ENCODE measurements at regions not wholly inside any gene's neighbourhood (a gene's known extent, or its start where the extent isn't known, plus 50 kb on each side); places are given as distances from the start of the nearest gene placed in this dataset.

DNA sequence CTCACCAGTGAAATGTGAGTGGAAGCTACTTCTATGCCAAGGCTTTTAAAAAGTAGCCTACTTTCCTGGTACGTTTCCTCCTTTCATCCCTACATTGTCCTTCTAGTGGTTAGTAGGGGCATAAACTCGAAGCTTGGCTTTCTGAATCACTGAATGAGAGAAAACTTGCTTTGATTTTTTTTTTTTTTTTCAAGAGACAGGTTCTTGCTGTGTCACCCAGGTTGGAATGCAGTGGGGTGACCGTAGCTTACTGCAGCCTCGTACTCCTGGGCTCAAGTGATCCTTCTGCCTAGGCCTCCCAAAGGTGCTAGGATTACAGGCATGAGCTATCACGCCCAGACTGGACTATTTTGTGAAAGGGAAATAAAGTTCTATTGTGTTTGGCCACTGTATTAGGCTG, 89.1 kb upstream of the IGFBP7 start:
- no peak for DNase-seq
- 82 to 92% (median 87%) methylated on average over 5 of the region's 5 CpGs for WGBS, 3 donors
- Histone ChIP-seq H3K4me1 (ENCODE audit: insufficient read depth) (no peaks in the 10 kb centered on the region), H3K36me3 (no peaks in the 10 kb centered on the region), H3K9me3 (no peaks in the 10 kb centered on the region), H3K27me3 (no peaks in the 10 kb centered on the region), H3K27ac (no peak overlapping the region), H3K4me3 (no peak overlapping the region)
- intact Hi-C loops (cut with DNase I): no loop called here
- no peak for TF ChIP-seq EP300 (IDR thresholded peaks at IDR 0.05)
- no peak for TF ChIP-seq POLR2A (IDR thresholded peaks at IDR 0.05)
- TF ChIP-seq, protein P1, sequence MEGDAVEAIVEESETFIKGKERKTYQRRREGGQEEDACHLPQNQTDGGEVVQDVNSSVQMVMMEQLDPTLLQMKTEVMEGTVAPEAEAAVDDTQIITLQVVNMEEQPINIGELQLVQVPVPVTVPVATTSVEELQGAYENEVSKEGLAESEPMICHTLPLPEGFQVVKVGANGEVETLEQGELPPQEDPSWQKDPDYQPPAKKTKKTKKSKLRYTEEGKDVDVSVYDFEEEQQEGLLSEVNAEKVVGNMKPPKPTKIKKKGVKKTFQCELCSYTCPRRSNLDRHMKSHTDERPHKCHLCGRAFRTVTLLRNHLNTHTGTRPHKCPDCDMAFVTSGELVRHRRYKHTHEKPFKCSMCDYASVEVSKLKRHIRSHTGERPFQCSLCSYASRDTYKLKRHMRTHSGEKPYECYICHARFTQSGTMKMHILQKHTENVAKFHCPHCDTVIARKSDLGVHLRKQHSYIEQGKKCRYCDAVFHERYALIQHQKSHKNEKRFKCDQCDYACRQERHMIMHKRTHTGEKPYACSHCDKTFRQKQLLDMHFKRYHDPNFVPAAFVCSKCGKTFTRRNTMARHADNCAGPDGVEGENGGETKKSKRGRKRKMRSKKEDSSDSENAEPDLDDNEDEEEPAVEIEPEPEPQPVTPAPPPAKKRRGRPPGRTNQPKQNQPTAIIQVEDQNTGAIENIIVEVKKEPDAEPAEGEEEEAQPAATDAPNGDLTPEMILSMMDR (IDR thresholded peaks at IDR 0.05): no peak

DNA sequence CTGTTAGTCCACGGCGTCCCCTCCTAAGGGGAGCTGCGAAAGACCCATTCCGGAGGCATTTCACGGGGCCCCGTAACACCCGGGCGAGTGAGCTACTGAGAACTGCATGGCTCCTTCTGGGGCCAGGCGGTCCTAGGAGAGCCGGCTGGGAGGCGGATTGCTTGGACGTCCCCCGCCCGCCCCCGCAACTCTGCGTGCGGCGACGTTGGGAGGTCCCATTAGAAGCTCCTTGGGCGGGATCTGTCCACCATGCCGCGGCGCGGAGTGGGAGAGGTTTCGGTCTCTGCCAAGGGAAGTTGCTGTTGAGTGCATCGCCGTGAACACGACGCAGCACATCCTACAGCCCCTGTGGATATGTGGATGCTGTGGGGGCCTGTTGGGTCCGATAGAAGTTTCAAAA, 85.4 kb upstream of the IGFBP7 start:
- Histone ChIP-seq H3K36me3 (no peaks in the 10 kb centered on the region), H3K9me3 (no peaks in the 10 kb centered on the region), H3K27ac (no peak overlapping the region), H3K4me3 (no peak overlapping the region), H3K27me3 (no peaks in the 10 kb centered on the region), H3K4me1 (ENCODE audit: insufficient read depth) (no peaks in the 10 kb centered on the region)
- no peak for DNase-seq
- intact Hi-C loops (cut with DNase I): no loop called here
- 76 to 85% (median 83%) methylated on average over 30 of the region's 30 CpGs for WGBS, 3 donors
- TF ChIP-seq POLR2A (IDR thresholded peaks at IDR 0.05): no peak
- TF ChIP-seq, protein P1 (IDR thresholded peaks at IDR 0.05): no peak
- no peak for TF ChIP-seq EP300 (IDR thresholded peaks at IDR 0.05)

DNA sequence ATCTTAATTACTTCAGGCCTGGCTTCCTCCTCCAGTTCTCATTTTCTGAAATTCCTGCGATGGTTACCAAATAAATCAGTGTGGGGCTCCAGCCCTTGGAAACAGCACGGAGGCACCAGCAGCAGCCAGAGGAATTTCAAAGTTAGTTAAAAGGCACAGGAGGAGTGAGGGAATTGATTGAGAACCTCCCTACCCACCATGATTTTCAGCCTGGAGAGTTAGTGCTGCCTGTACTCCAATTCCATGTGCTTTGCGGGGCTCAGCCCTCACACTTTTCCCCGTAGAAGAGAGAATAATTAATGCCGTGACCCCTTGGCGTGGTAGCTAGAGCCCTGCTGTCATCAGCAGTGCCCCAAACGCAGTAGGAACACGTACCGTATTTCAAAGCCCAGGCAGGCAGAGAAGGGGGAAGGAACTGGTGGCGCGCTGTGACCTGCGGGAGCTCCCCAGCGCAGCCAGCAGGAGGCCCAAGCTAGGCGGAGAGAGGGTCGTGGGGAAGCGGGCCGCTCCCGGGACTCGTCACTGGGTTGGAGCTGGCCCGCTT, 84.0 kb upstream of the IGFBP7 start:
- no peak for TF ChIP-seq POLR2A (IDR thresholded peaks at IDR 0.05)
- TF ChIP-seq, protein P1 (IDR thresholded peaks at IDR 0.05): no peak
- no peak for TF ChIP-seq EP300 (IDR thresholded peaks at IDR 0.05)
- Histone ChIP-seq H3K27me3 (no peaks in the 10 kb centered on the region), H3K9me3 (no peaks in the 10 kb centered on the region), H3K4me3 (no peak overlapping the region), H3K36me3 (no peaks in the 10 kb centered on the region), H3K4me1 (ENCODE audit: insufficient read depth) (no peaks in the 10 kb centered on the region), H3K27ac (no peak overlapping the region)
- 44 to 63% (median 49%) methylated on average over 20 of the region's 20 CpGs for WGBS, 3 donors
- DNase-seq: no peak
- intact Hi-C loops (cut with DNase I): no loop called here

DNA sequence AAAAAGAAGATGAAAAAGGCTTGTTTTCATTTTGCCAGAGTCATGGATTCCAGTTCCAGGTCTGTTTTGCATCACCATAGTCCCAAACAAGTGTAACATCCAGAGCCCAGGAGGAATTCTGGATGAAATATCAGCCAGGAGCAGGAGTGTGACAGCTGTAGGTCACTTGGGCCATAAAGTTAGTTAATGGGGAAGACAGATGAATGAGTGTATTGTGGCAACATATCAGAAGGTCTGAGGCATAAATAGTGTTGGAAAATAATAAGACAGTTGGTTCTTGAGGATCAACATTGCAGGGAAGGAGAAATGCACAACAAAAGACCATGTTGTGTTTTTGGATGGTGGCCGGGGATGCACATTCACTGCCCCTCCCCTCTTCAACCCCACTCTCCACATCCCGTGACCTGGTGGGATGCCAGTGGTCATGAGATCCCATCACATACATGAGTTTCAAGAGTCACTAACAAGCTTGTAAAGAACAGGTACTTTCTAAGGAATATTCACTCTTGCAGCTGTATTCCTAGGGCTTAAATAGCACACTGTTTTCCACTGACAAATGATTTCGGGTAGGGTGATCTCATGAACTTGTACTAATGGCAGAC, 83.1 kb upstream of the IGFBP7 start:
- intact Hi-C loops (cut with DNase I): no loop called here
- TF ChIP-seq, protein P1 (IDR thresholded peaks at IDR 0.05): no peak
- TF ChIP-seq POLR2A (IDR thresholded peaks at IDR 0.05): no peak
- no peak for TF ChIP-seq EP300 (IDR thresholded peaks at IDR 0.05)
- H3K27ac ChIP-seq: no peak overlapping the region
- no peak overlapping the region for H3K4me3 ChIP-seq
- no peak for DNase-seq
- H3K9me3 ChIP-seq: no peaks in the 10 kb centered on the region
- H3K4me1 ChIP-seq (ENCODE audit: insufficient read depth): no peaks in the 10 kb centered on the region
- no peaks in the 10 kb centered on the region for H3K27me3 ChIP-seq
- WGBS, 3 donors: 58 to 80% (median 70%) methylated on average over 3 of the region's 3 CpGs
- H3K36me3 ChIP-seq: no peaks in the 10 kb centered on the region
